Natural killer cell treated with Interleukin-12 subunit alpha and Interleukin-12 subunit beta and Interleukin-15 and Interleukin-18, amount 100 ng/mL, for 72 hours (primary cell): ENCODE measurements at regions not wholly inside any gene's neighbourhood (a gene's known extent, or its start where the extent isn't known, plus 50 kb on each side); places are given as distances from the start of the nearest gene placed in this dataset.
A peak's percentile ranks its signal among the peaks of the same experiment; 100 is the strongest.

Experiments
- ATAC-seq, 2 donors: fragments of 150-1000 bp; cut with Tn5 transposase in 1 of 2; sonication (Bioruptor Pico), chemical (Tn5 transposase) in 1 of 2; 2 replicates each; pipeline ENCODE4 v1.10.0; 2021
- DNase-seq: peaks from one replicate; pipeline ENCODE4 v3.0.0; 2022; ENCODE audit warnings: low spot score
- H3K27ac Mint-ChIP-seq, 2 donors: 1 replicate in 1 of 2; 2 replicates in 1 of 2; pipeline ENCODE4 v1.8.0; 2022; ENCODE audit warnings: mixed read lengths in 2 of 2, mild to moderate bottlenecking in 1 of 2, moderate library complexity in 1 of 2
- H3K27me3 Mint-ChIP-seq, 2 donors: 1 replicate in 1 of 2; 2 replicates in 1 of 2; pipeline ENCODE4 v1.8.0; 2022; ENCODE audit warnings: mixed read lengths in 2 of 2
- H3K36me3 Mint-ChIP-seq: one replicate; pipeline ENCODE4 v1.8.0; 2022; ENCODE audit warnings: mixed read lengths
- H3K4me1 Mint-ChIP-seq, 2 donors: 1 replicate in 1 of 2; 2 replicates in 1 of 2; pipeline ENCODE4 v1.8.0; 2022; ENCODE audit warnings: low read depth in 2 of 2, mixed read lengths in 2 of 2, mild to moderate bottlenecking in 1 of 2
- H3K4me3 Mint-ChIP-seq: one replicate; pipeline ENCODE4 v1.8.0; 2022; ENCODE audit warnings: mixed read lengths
- H3K9me3 Mint-ChIP-seq: 2 replicates; pipeline ENCODE4 v1.8.0; 2022; ENCODE audit warnings: mixed read lengths

DNA sequence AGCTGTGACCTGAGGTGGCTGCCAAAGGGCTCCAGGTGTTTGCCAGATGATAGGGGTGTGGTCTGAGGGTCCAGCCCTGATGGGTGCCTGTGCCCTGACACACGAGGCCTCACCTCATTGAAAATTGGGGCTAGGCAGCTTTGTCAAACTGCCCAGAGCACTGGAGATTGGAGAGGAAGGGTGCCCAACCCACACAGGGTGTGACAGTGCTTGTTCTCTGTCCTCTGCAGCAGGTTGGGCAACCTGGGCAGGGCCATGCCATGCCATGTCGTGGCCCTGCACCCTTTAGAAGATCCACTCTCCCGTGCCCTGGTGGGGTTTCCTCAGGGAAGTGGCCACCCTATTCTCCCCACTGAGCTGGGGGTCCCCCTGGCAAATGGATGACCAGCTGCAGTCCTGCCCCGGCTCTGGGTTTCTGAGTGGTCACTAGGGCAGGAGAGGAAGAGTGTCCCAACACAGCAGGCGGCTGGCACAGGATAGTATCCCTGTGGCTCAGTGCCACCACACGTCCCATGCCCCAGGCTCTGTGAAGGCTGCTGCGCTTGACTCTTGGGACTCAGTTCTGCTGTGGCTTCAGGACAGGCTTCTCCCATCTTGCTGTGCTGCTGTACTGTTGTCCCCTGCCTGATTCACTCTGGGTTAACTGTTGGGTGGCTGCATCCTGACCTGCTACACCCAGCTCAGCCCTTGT, 100.8 kb upstream of the PITX1 start:
- Mint-ChIP-seq H3K27ac (no peak overlapping the region), H3K27me3 (peaks cover 11 to 22% of the 10 kb centered on the region in 2 donors), H3K9me3 (no peaks in the 10 kb centered on the region), H3K4me3 (no peak overlapping the region), H3K36me3 (no peaks in the 10 kb centered on the region), H3K4me1 (peaks cover 0 to 2% of the 10 kb centered on the region in 2 donors)
- no peak for DNase-seq
- no peak for ATAC-seq

DNA sequence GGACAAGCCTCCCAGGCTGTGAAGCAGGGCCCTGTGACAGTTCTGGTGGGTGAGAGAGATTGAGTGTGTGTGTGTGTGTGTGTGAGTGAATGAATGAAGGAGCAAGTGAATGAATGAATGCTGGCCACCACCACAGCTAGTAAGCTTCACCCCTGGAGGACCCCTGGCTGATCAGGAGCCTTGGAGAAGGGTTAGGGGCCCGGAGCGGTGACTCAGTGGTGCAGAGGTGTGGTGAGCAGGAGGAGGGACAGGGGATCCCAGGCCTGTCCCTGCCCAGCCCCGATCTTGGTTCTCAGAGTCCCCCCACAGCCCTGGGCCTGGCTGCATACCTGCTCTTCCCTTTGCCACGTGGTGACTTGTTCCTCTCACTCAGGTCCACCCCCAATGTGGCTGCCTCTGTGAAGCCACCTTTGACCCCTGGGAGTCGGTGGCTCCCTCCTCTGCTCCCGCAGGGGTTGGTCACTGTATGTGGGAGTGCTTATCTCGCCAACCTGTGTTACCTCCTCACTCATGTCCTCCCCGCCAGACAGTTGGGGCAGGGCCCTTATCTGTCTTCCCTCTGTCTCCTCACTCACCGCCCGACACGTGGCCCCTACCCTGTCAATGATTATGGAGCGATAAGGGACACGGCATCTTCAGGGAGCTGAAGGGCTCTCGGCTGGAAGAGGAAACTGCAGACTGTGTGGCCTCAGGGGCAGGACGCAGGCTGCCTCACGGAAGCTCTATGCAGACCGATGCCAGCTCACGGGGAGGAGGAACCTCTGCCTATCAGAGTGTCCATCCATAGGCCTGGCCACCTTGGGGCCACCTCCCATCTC, 99.9 kb upstream of the PITX1 start:
- Mint-ChIP-seq H3K9me3 (no peaks in the 10 kb centered on the region), H3K27ac (no peak overlapping the region), H3K4me3 (no peak overlapping the region), H3K4me1 (no peaks in the 10 kb centered on the region), H3K36me3 (no peaks in the 10 kb centered on the region), H3K27me3 (peaks cover 8 to 19% of the 10 kb centered on the region in 2 donors)
- DNase-seq (no peak), ATAC-seq (peak in 1 of 2 donors; percentile 20)

DNA sequence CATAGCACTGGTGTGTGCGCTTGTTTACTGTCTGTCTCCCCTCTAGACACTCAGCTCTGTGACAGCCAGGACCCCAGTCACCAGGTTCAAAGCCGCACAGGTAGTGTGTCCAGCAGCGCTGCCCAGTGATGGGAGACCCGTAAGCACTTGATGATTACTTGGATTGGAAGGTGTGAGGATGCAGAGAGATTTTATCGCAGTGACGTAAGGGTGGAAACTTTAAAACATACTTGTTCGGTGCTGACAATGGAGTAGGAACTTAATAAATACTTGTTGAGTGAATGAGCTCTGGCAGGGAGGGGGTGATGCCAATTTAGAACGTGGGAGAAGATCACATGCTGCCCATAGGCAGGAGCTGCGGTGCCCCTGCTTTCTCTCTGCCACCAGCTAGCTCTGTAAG, 99.2 kb upstream of the PITX1 start:
- no peak overlapping the region for H3K4me3 Mint-ChIP-seq
- no peak for DNase-seq
- no peaks in the 10 kb centered on the region for H3K36me3 Mint-ChIP-seq
- H3K4me1 Mint-ChIP-seq, result no peaks in the 10 kb centered on the region
- ATAC-seq, result no peak
- H3K9me3 Mint-ChIP-seq, result no peaks in the 10 kb centered on the region
- H3K27me3 Mint-ChIP-seq, result peaks cover 10 to 19% of the 10 kb centered on the region in 2 donors
- H3K27ac Mint-ChIP-seq, result no peak overlapping the region

DNA sequence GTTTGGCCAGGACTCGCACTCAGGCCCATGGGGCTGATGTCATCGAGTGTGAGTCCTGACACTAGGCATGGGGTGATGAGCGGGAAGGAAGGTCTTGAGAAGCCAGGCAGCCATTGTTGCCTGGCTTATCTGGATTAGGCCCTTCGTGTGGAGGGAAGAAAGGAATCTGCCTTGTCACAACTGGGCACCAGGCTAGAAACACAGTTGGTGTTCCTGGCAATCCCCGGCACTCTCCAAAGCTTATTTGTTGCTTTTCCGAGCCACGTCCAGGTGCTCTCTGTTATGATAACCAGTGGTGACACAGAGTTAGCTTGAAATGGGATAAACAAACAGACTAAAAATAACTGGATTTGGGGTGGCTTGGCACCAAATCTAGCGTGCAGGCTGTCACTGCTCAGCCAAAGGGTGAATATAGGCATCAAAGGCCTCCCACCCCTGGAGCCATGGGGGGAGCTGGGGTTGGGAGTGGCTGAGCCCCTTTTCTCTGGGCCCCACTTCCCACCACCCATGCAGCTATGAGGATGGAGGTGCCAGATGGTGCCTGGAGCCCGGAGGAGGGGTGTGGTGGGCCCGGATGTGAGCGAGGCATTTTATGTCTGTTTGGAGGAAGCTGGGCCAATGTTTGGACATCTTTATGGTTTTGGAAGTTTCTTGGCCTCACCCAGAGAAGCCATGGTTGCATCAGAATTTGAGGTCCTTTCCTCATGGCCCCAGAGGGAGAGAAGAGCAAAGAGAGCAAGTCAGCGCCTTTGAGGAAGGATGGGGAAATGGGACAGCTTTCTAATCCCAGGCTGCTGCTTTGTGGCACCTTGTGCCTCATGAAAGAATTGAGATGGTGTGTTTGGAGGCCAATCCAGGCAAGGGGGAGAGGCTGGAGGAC, 98.0 kb upstream of the PITX1 start:
- no peak for DNase-seq

DNA sequence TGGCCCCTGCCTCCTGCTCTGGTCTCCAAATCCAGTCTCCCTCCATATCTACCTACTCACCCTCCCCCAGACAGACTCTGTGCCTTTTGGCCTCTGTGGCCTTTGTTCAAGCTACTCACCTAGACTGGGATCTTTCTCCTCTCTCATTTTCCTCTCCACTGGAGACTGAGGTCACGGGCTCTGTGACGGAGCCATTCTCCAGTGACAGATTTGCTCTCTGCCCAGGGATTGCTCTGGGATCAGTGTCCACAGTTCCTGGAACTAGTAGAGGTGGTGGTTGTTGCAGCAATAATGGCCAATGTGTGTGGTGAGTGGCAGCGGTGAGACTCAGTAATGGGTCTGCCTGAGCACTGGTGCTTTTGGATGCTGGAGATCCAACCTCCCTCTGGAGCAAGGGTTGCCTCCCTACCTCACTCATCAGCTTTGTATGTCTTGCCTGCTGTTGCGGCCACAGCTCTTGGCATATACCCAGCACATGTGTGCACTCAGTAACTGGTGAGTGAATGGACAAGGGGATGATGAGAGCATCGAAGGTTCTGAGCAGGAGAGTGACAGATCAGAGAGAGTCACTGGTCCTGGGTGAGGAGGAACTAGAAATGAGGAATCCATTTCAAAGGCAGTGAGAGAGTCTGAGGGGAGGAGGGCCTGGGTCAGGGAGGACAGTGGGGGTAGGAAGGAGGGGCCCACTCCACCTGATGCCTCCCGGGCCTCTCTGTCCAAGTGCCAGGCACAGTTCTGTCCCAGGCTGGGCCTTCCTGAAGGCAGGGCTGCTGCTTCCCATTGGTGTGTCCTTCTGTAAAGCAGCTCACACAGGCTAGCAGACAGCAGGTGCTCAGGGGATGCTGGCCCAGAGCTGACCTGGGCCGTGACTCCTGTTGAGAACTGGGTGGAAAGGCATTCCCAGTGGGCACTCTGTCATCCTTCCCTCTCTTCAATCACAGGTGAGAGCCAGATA, 96.5 kb upstream of the PITX1 start:
- no peaks in the 10 kb centered on the region for H3K9me3 Mint-ChIP-seq
- H3K4me3 Mint-ChIP-seq, result no peak overlapping the region
- no peak overlapping the region for H3K27ac Mint-ChIP-seq
- DNase-seq, result no peak
- no peaks in the 10 kb centered on the region for H3K36me3 Mint-ChIP-seq
- peaks cover 9 to 19% of the 10 kb centered on the region in 2 donors for H3K27me3 Mint-ChIP-seq
- ATAC-seq, result no peak
- H3K4me1 Mint-ChIP-seq, result no peaks in the 10 kb centered on the region

More for the DNA sequence above, 98.0 kb upstream of the PITX1 start:
- no peak for ATAC-seq
- H3K27me3 Mint-ChIP-seq, result peaks cover 11 to 19% of the 10 kb centered on the region in 2 donors
- no peaks in the 10 kb centered on the region for H3K9me3 Mint-ChIP-seq
- no peaks in the 10 kb centered on the region for H3K4me1 Mint-ChIP-seq
- H3K4me3 Mint-ChIP-seq, result no peak overlapping the region
- H3K27ac Mint-ChIP-seq, result no peak overlapping the region
- no peaks in the 10 kb centered on the region for H3K36me3 Mint-ChIP-seq

DNA sequence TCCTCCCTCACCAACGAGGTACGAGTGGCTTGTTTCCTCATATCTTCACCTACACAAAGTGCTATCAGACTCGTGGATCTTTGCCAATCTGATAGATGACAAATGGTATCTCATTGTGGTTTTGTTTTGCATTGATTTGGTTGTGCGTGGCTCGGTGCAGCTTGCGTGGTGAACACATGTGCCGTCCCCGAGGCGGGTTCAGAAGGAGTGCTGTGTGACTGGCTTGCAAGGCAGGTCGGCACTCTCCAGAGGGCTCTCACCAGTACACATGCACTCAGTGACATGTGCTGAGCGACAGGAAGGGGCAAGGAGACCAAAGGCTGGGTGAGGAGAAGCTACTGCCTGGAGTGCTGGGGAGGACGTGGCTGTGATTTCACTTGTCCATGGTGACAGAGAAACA, 95.3 kb upstream of the PITX1 start:
- DNase-seq (no peak), ATAC-seq (no peak)
- H3K9me3 Mint-ChIP-seq, result no peaks in the 10 kb centered on the region
- no peaks in the 10 kb centered on the region for H3K36me3 Mint-ChIP-seq
- no peaks in the 10 kb centered on the region for H3K4me1 Mint-ChIP-seq
- no peak overlapping the region for H3K4me3 Mint-ChIP-seq
- peaks cover 7 to 19% of the 10 kb centered on the region in 2 donors for H3K27me3 Mint-ChIP-seq
- no peak overlapping the region for H3K27ac Mint-ChIP-seq

DNA sequence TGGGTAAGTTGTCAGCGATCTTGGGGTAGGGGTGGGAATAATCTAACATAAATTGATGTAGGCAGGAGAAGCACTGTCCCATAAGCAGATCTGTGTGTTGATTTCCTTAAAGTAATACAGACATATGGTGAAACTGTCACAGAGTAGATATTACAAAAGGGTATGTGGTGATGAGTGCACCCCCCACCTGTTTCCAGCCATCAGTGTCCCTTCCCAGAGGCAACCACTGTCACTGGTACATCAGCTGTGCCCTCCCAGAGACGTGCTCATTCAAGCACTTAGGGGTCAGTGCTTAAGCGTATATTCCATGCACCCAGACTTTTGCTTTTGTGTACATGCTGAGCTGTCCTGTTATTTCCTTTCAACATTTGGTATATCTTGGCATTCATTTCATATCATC, 94.3 kb upstream of the PITX1 start:
- no peak overlapping the region for H3K27ac Mint-ChIP-seq
- no peaks in the 10 kb centered on the region for H3K9me3 Mint-ChIP-seq
- no peaks in the 10 kb centered on the region for H3K36me3 Mint-ChIP-seq

DNA sequence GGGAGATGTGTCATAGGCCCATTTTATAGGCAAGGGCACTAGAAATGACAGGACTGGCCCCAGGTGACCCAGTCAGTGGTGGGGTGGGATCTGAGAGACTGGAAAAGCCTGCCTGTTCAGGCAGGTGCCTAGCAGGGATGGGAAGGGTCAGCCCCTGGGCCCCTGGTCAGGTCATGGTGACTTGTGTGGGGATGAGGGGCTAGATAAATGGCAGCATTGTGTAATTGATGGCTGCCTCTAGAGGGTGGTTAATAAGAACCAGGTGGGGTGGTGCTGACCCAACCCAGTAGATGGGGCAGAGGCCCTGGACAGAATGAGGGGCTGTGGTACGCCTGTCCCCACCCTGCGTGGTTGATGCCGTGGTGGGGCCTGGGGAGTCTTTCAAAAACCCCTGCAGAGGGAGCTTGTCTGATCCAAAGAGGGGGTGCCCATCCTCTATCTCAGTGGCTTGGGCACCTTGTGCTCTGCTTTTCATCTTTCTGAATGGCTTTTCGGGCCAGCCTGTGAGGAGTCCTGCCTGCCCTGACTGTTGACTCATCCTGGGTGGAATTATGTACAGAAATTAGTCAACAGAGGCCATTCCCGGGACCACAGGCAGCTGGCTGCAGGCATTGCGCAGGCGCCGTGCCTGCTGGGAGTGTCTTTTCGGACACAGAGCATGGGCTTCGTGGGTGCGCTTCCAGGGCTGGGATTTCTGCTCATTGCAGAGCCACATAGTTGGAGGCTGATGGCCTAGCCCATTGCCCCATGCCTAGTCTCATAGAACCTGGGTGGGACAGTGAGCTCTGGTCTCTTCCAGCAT, 93.6 kb upstream of the PITX1 start:
- H3K9me3 Mint-ChIP-seq, result no peaks in the 10 kb centered on the region
- no peak overlapping the region for H3K4me3 Mint-ChIP-seq
- DNase-seq, result no peak
- H3K27me3 Mint-ChIP-seq, result peaks cover 9 to 11% of the 10 kb centered on the region in 2 donors
- no peaks in the 10 kb centered on the region for H3K36me3 Mint-ChIP-seq
- H3K4me1 Mint-ChIP-seq, result no peaks in the 10 kb centered on the region
- H3K27ac Mint-ChIP-seq, result no peak overlapping the region
- ATAC-seq, result no peak

More for the DNA sequence above, 94.3 kb upstream of the PITX1 start:
- DNase-seq, result no peak
- ATAC-seq, result no peak
- Mint-ChIP-seq H3K27me3 (peaks cover 7 to 17% of the 10 kb centered on the region in 2 donors), H3K4me1 (no peaks in the 10 kb centered on the region), H3K4me3 (no peak overlapping the region)

DNA sequence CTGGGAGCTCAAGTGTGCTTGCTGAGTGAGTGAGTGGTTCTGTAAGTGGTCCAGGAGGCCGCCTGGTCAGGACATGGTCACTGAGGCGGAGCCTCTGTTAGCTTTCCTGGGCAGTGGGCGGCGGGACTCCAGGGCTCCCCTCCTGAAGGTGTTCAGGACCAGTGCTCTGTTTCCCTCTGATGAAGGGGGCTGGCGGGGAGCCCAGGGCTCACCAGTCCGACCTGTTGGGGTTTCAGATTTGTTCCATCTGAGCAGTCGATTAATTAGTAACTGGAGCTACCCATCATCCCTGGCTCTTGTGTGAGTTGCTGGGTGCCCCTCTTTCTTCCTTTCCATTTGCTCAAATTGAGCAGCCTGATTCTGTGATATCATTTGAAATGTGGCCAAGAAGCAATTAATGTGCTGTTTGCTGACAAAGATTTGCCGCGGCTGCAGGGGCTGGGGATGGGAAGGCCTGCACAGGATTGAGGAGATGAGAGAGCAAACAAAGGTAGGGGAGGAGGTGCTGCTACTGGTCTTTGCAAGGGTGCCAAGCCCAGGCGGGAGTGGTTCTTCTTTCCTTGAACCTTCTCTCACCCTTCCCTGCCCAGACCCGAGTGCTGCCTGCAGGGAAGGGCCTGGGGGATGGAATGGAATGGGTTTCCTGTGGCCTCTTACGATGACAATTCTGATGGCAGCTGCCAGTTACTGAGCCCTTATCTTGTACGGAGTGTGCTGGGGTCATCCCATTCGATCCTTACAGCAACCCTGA, 92.8 kb upstream of the PITX1 start:
- no peak overlapping the region for H3K4me3 Mint-ChIP-seq
- no peaks in the 10 kb centered on the region for H3K9me3 Mint-ChIP-seq
- peaks cover 9 to 11% of the 10 kb centered on the region in 2 donors for H3K27me3 Mint-ChIP-seq
- H3K36me3 Mint-ChIP-seq, result no peaks in the 10 kb centered on the region
- no peak overlapping the region for H3K27ac Mint-ChIP-seq
- DNase-seq (no peak), ATAC-seq (no peak)
- no peaks in the 10 kb centered on the region for H3K4me1 Mint-ChIP-seq

DNA sequence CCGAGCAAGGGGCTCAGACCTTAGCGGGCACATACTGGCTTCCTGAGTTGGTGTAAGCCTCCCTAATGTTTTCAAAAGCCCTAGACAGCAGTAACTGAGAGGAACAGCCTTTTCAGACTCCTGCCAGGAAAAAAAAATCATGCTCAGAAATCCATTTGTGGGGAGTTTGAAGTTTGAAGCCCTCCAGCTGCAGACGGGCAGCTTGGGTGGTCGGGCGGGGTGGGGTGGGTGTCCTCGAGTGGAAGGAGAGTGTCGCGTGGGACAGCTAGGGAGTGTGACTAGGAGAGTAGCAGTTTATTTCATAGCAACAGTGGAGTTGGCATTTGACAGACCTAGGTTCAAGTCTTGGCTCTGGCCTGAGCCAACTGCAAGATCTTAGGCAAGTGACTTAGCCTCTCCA, 90.7 kb upstream of the PITX1 start:
- ATAC-seq (no peak), DNase-seq (no peak)
- Mint-ChIP-seq H3K36me3 (no peaks in the 10 kb centered on the region), H3K9me3 (no peaks in the 10 kb centered on the region), H3K4me1 (no peaks in the 10 kb centered on the region), H3K27ac (no peak overlapping the region), H3K27me3 (peaks cover 4 to 7% of the 10 kb centered on the region in 2 donors), H3K4me3 (no peak overlapping the region)

DNA sequence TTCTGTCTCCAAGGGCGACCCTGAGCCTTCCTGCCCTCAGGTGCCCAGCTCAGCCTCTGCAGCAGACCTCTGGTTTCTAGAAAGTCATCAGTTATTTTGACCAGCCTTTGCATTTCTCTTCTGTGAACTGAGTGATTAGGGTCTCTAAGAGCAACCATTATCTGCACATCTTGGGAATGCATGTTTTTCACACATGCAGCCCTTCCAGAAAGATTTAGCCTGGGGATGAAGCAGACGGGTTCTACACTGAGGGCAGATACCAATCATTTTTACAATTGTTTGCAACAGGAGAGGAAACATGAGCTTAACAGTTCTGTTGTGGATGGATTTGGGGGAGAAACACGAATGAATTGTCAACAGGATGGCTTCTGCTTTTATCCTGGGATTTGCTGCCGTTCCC, 90.1 kb upstream of the PITX1 start:
- H3K4me1 Mint-ChIP-seq, result no peaks in the 10 kb centered on the region
- no peaks in the 10 kb centered on the region for H3K9me3 Mint-ChIP-seq
- ATAC-seq (no peak), DNase-seq (no peak)
- H3K27me3 Mint-ChIP-seq, result peaks cover 2 to 7% of the 10 kb centered on the region in 2 donors
- no peak overlapping the region for H3K27ac Mint-ChIP-seq
- no peak overlapping the region for H3K4me3 Mint-ChIP-seq
- no peaks in the 10 kb centered on the region for H3K36me3 Mint-ChIP-seq

DNA sequence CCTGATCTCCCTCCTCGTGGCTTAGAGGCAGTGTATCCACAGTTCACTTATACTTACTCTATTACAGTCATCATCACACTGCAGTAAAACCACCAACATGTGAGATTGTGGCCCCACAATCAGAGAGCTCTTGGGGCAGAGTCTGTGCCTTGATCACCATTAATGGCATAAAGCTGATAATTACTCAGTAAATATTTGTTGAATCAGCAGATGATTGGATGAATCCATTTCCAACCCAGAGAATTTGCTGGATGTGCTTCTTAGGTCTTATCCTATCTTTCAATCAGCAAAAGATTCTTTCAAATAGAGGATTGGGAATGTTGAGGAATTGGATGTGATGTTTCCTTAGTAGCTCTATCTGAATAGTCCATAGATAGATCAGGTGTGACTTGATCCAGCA, 88.8 kb upstream of the PITX1 start:
- no peaks in the 10 kb centered on the region for H3K4me1 Mint-ChIP-seq
- ATAC-seq (no peak), DNase-seq (no peak)
- peaks cover 7 to 9% of the 10 kb centered on the region in 2 donors for H3K27me3 Mint-ChIP-seq
- no peaks in the 10 kb centered on the region for H3K36me3 Mint-ChIP-seq
- no peak overlapping the region for H3K27ac Mint-ChIP-seq
- no peaks in the 10 kb centered on the region for H3K9me3 Mint-ChIP-seq
- no peak overlapping the region for H3K4me3 Mint-ChIP-seq
